Right forelimb (tissue), 1 donor: ENCODE measurements at regions not wholly inside any gene's neighbourhood (a gene's known extent, or its start where the extent isn't known, plus 50 kb on each side); places are given as distances from the start of the nearest gene placed in this dataset.

Experiments used
- DNase-seq: peaks from one replicate; pipeline ENCODE4 v3.0.0-alpha.2; 2018

- no peak for DNase-seq
These were observed 396.4 kb downstream of the GRIA2 start for GRCh38 chr4:157616741-157617472.

GRCh38 chr4:157607996-157608395 lies 387.5 kb downstream of the GRIA2 start:
- DNase-seq, result no peak

- DNase-seq, result no peak
These were observed 380.1 kb downstream of the GRIA2 start for GRCh38 chr4:157600583-157600982.

- DNase-seq, result no peak
These were observed 370.7 kb downstream of the GRIA2 start for GRCh38 chr4:157591245-157591644.

GRCh38 chr4:157590679-157591078 lies 370.2 kb downstream of the GRIA2 start:
- DNase-seq, result no peak

GRCh38 chr4:157587681-157588423 lies 367.3 kb downstream of the GRIA2 start:
- DNase-seq, result no peak

- no peak for DNase-seq
These were observed 361.6 kb downstream of the GRIA2 start for GRCh38 chr4:157582141-157582540.

- DNase-seq, result no peak
These were observed 356.2 kb downstream of the GRIA2 start for GRCh38 chr4:157576671-157577217.

- DNase-seq, result no peak
These were observed 354.8 kb downstream of the GRIA2 start for GRCh38 chr4:157575339-157575738.

- no peak for DNase-seq
These were observed 354.1 kb downstream of the GRIA2 start for GRCh38 chr4:157574606-157575005.

- DNase-seq, result no peak
These were observed 352.4 kb downstream of the GRIA2 start for GRCh38 chr4:157572951-157573350.

GRCh38 chr4:157572284-157572683 lies 351.8 kb downstream of the GRIA2 start:
- no peak for DNase-seq

- DNase-seq, result no peak
These were observed 344.2 kb downstream of the GRIA2 start for GRCh38 chr4:157564771-157565170.

GRCh38 chr4:157564218-157564617 lies 343.7 kb downstream of the GRIA2 start:
- DNase-seq, result no peak

GRCh38 chr4:157558016-157558415 lies 337.5 kb downstream of the GRIA2 start:
- DNase-seq, result no peak

GRCh38 chr4:157550028-157550427 lies 329.5 kb downstream of the GRIA2 start:
- no peak for DNase-seq

GRCh38 chr4:157527954-157528353 lies 307.4 kb downstream of the GRIA2 start:
- no peak for DNase-seq

- DNase-seq, result no peak
These were observed 301.4 kb downstream of the GRIA2 start for GRCh38 chr4:157521906-157522305.

GRCh38 chr4:157514711-157515110 lies 294.2 kb downstream of the GRIA2 start:
- no peak for DNase-seq

- no peak for DNase-seq
These were observed 288.8 kb downstream of the GRIA2 start for GRCh38 chr4:157509341-157509740.

GRCh38 chr4:157502656-157503055 lies 282.1 kb downstream of the GRIA2 start:
- DNase-seq, result no peak

GRCh38 chr4:157459785-157460184 lies 239.3 kb downstream of the GRIA2 start:
- no peak for DNase-seq

GRCh38 chr4:157447195-157447594 lies 226.7 kb downstream of the GRIA2 start:
- no peak for DNase-seq

- DNase-seq, result no peak
These were observed 223.5 kb downstream of the GRIA2 start for GRCh38 chr4:157444014-157444413.
